ENCODE measurements at regions not wholly inside any gene's neighbourhood (a gene's known extent, or its start where the extent isn't known, plus 50 kb on each side); places are given as distances from the start of the nearest gene placed in this dataset.
"Not testable (repeated sequence)": the region's sequence is repeated elsewhere in the genome, so short reads cannot be mapped to it uniquely, and the experiment has no call there.

DNA sequence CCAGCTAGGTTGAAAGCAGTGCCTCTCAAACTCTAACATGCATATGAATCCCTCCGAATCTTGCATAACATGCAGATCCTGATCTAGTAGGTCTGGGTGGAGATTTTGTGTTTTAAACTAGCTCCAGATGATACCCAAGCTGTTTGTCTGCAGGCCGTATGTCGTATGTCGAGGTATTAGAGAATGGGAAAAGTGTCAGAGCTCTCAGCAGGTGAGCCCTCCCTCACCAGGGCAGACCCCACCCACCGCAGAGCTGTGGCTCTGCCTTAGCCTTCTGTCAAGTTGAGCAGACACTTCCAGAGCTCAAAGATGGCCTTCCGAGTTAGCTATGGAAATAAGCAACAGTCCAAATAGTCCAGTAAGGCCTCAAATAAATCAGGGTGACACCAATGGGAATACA, 83.2 kb upstream of the MAP3K1 start:
- TF ChIP-seq, protein P1, sequence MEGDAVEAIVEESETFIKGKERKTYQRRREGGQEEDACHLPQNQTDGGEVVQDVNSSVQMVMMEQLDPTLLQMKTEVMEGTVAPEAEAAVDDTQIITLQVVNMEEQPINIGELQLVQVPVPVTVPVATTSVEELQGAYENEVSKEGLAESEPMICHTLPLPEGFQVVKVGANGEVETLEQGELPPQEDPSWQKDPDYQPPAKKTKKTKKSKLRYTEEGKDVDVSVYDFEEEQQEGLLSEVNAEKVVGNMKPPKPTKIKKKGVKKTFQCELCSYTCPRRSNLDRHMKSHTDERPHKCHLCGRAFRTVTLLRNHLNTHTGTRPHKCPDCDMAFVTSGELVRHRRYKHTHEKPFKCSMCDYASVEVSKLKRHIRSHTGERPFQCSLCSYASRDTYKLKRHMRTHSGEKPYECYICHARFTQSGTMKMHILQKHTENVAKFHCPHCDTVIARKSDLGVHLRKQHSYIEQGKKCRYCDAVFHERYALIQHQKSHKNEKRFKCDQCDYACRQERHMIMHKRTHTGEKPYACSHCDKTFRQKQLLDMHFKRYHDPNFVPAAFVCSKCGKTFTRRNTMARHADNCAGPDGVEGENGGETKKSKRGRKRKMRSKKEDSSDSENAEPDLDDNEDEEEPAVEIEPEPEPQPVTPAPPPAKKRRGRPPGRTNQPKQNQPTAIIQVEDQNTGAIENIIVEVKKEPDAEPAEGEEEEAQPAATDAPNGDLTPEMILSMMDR (IDR thresholded peaks at IDR 0.05; ENCODE audit: borderline replicate concordance, insufficient read depth, low read depth, low read length) = no peak
- H3K4me3 ChIP-seq (ENCODE audit: low read depth, low read length) = no peak overlapping the region

DNA sequence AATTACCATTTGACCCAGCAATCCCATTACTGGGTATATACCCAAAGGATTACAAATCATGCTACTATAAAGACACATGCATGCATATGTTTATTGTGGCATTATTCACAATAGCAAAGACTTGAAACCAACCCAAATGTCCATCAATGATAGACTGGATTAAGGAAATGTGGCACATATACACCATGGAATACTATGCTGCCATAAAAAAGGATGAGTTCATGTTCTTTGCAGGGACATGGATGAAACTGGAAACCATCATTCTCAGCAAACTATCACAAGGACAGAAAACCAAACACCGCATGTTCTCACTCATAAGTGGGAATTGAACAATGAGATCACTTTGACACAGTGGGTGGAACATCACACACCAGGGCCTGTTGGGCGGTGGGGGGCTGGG, 83.9 kb upstream of the MAP3K1 start:
- not testable (repeated sequence) for H3K4me3 ChIP-seq (ENCODE audit: low read depth, low read length)

DNA sequence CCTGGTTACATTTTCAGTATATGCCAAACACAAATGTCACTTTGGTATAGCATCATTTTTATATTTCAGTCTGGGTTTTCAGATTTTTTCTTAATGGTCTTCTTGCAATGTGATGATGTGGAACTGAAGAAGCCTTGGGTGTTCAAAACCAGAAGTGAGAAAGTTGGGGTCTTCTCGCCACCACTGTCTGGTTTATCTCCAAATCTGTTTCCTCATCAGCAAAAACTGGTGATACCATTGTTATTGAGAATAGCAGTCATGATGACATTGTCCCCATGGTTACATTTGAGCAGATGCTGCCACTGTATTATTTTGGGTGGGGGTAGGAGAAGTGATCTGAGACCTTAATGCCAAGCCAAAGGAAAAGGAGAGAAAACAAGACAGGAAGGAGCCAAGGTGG, 85.9 kb upstream of the MAP3K1 start:
- TF ChIP-seq, protein P1 (IDR thresholded peaks at IDR 0.05; ENCODE audit: borderline replicate concordance, insufficient read depth, low read depth, low read length) = no peak
- H3K4me3 ChIP-seq (ENCODE audit: low read depth, low read length) = no peak overlapping the region

DNA sequence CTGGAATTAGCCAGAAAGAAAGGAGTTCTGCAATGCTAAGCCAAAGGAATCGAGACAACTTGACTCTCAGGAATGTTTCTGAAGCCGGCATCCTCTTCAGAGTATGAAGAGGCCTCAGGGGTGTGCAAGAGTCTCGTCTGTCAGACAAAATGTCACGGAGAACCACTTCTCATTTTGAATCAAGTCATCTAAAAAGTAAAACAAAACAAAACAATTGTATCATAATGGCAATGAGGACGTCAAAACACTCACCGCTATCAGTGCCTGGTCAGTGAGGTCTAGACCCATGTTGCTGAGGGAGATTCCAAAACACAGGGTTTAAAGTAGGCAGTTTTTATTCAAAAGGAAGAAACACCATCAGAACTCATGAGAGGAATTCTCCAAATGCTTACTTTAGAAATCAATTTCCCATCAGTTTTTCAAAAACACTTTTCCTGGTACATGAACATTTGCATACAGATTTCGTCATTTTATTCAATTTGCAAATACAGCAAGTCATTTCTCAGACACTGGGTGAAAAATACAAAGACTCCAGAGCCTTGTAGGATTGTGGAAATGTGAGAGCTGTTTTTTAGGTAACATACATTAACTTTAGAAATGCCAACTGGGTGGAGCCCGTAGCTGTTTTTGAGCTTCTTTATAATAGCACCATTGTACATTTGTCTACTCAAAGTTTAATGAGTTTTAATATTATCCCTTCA, 89.5 kb upstream of the MAP3K1 start:
- TF ChIP-seq, protein P1 (IDR thresholded peaks at IDR 0.05; ENCODE audit: borderline replicate concordance, insufficient read depth, low read depth, low read length) = no peak

DNA sequence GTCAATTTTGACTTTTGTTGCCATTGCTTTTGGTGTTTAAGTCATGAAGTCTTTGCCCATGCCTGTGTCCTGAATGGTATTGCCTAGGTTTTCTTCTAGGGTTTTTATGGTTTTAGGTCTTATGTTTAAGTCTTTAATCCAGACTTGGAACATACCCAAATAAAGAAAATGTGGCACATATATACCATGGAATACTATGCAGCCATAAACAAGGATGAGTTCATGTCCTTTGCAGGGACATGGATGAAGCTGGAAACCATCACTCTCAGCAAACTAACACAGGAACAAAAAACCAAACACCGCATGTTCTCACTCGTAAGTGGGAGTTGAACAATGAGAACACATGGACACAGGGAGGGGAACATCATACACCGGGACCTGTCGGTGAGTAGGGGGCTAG, 90.5 kb upstream of the MAP3K1 start:
- H3K4me3 ChIP-seq (ENCODE audit: low read depth, low read length) = not testable (repeated sequence)

More for the DNA sequence above, 89.5 kb upstream of the MAP3K1 start:
- H3K4me3 ChIP-seq (ENCODE audit: low read depth, low read length) = no peak overlapping the region

DNA sequence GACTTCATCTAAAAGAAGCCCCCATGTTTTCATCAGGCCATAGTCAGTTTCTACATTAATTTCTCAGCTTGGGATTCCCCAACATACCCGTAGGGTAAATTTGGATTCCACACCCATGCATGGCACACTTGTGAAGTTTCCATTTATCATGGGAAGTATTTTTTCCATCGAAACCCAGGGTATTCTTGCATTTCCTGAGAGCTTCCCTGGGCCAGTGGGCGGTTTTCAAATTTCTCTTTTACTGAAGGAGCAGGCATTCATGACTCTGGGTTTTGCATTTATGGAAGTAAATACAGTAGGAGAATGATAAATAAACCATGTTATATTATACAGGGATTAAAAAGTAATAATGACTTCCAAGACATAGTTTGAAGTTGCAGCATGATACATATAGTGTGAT, 93.0 kb upstream of the MAP3K1 start:
- TF ChIP-seq, protein P1 (IDR thresholded peaks at IDR 0.05; ENCODE audit: borderline replicate concordance, insufficient read depth, low read depth, low read length) = no peak
- H3K4me3 ChIP-seq (ENCODE audit: low read depth, low read length) = no peak overlapping the region

DNA sequence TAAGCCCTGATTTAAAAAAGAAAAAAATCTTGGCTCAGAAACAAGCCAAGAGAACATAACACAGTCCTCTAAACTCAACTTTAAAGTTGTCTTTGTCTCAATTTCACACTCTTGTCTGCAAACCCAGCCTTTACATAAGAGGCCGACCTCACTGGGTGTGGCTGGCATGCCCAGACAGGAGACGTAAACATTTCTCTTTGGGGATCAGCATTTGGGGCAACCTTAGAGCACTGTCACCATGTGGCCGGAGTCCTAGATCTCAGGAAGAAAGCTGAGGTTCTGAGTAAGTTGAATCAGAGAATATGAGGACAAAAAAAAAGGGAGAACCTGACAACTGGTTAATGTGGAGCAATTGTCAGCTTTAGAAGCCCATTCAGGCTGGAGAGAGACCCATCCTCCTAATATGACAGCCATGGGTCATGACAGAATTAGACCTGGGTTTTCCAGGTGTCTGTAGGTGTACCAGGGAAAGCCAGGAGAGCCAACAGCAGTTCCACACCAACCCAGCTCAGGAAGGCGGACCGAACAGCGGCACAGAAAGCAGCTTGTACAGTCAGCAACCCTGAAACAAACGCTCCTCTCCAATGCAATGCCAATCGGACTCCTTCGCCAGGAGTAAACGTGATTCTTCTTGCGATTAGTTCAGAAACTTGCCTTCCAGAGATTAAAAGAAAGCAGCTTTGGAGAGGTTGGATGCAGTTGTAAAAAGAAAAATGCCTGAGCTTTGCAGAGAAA, 97.9 kb upstream of the MAP3K1 start:
- TF ChIP-seq, protein P1 (IDR thresholded peaks at IDR 0.05; ENCODE audit: borderline replicate concordance, insufficient read depth, low read depth, low read length) = no peak
- no peak overlapping the region for H3K4me3 ChIP-seq (ENCODE audit: low read depth, low read length)

DNA sequence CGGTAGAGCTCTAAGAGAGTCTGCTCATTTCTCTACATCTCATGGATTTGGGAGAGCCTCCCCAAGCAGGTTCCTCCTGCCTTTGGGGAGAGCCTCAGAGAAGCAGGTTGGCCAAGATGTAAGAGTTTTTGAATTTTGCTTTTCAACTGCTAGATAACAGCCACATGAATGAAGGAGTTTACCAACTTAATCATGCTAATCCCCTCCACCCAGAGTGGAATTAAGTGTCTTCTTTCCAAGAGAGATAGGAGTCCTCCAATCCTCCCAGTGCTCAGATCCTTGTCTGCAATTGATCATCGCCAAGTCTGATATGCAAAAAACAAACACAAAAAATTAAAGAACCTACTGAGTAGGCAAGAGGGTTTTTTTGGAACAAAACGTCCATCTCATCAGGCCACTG, 99.4 kb upstream of the MAP3K1 start:
- TF ChIP-seq, protein P1 (IDR thresholded peaks at IDR 0.05; ENCODE audit: borderline replicate concordance, insufficient read depth, low read depth, low read length) = no peak

More for the DNA sequence above, 99.4 kb upstream of the MAP3K1 start:
- H3K4me3 ChIP-seq (ENCODE audit: low read depth, low read length) = no peak overlapping the region

Data from GM12875 (cell line).